GM23338 (cell line): ENCODE measurements at regions not wholly inside any gene's neighbourhood (a gene's known extent, or its start where the extent isn't known, plus 50 kb on each side); places are given as distances from the start of the nearest gene placed in this dataset.

Experiments
- EZH2 ChIP-seq: fragments of 200-600 bp; sonication (generic); IDR thresholded peaks from one replicate; pipeline ENCODE4 v1.8.0; 2017; ENCODE audit warnings: antibody characterized with exemption, mild to moderate bottlenecking, low read depth; ENCODE audit not compliant: unreplicated experiment
- JUNB ChIP-seq: IDR thresholded peaks from one replicate; pipeline ENCODE4 v1.6.1; 2016; ENCODE audit warnings: antibody characterized with exemption; ENCODE audit not compliant: unreplicated experiment
- NANOG ChIP-seq: IDR thresholded peaks from 2 replicates; pipeline ENCODE4 v1.6.1; 2016; ENCODE audit warnings: antibody characterized with exemption, borderline replicate concordance
- POLR2AphosphoS5 ChIP-seq: IDR thresholded peaks from 2 replicates; pipeline ENCODE4 v1.6.1; 2016; ENCODE audit warnings: antibody characterized with exemption, low read depth
- STAT1 ChIP-seq: IDR thresholded peaks from one replicate; pipeline ENCODE4 v1.6.1; 2016; ENCODE audit warnings: antibody characterized with exemption; ENCODE audit not compliant: unreplicated experiment
- TF ChIP-seq, protein P1 (sequence below), 2 experiments: fragments of 200-600 bp in 1 of 2; sonication (generic) in 1 of 2; conservative IDR thresholded peaks; 2 replicates each; pipeline versions ENCODE4 v1.5.1 to v1.6.1; 2016 to 2017; ENCODE audit warnings: antibody characterized with exemption in 2 of 2, low read depth in 2 of 2, mild to moderate bottlenecking in 2 of 2, moderate library complexity in 1 of 2
- TF ChIP-seq, protein P2 (sequence below): IDR thresholded peaks from one replicate; pipeline ENCODE4 v1.6.1; 2018; ENCODE audit warnings: antibody characterized with exemption; ENCODE audit not compliant: unreplicated experiment
- TF ChIP-seq, protein P3 (sequence below): IDR thresholded peaks from 2 replicates; pipeline ENCODE4 v1.6.1; 2016; ENCODE audit warnings: antibody characterized with exemption

DNA sequence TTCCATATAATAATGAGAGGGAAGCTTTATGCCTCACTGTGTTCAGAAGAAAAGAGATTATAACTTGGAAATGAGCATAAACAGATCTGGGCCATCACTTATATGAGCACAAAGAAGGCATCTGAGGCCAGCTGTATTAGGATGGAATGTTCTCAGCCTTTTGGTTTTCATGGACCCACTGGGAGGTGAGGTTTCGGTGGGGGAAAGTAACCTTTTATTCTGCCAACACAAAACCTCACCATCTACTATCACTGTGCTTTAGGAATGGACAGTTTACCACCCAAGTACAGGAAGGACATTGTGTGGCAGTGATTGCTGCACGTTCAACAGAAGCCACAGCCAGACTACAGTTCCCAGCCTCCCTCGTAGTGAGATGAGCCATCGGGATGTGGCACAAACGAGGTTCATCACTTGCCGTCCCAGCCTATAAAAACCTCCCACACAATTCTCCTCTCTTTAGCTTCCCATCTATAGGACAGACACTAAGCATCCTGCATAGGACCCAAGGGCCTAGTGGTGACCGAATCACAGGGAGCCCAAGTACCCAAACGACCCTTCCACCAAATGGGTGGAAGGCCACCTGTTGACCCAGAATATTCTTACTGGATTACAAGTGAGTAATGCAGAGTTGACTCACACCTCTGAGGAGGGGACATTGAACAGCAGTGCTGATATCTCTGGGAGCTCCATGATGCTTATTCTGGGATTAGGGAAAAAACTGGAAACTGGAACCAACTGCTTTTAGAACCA is 121.5 kb upstream of the RAG2 start:
- TF ChIP-seq, protein P1, sequence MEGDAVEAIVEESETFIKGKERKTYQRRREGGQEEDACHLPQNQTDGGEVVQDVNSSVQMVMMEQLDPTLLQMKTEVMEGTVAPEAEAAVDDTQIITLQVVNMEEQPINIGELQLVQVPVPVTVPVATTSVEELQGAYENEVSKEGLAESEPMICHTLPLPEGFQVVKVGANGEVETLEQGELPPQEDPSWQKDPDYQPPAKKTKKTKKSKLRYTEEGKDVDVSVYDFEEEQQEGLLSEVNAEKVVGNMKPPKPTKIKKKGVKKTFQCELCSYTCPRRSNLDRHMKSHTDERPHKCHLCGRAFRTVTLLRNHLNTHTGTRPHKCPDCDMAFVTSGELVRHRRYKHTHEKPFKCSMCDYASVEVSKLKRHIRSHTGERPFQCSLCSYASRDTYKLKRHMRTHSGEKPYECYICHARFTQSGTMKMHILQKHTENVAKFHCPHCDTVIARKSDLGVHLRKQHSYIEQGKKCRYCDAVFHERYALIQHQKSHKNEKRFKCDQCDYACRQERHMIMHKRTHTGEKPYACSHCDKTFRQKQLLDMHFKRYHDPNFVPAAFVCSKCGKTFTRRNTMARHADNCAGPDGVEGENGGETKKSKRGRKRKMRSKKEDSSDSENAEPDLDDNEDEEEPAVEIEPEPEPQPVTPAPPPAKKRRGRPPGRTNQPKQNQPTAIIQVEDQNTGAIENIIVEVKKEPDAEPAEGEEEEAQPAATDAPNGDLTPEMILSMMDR (conservative IDR thresholded peaks at IDR 0.05; ENCODE audit: low read depth in 2 of 2), result no peak
- no peak for TF ChIP-seq POLR2AphosphoS5
- TF ChIP-seq EZH2, result no peak
- TF ChIP-seq NANOG, result no peak
- TF ChIP-seq, protein P2, sequence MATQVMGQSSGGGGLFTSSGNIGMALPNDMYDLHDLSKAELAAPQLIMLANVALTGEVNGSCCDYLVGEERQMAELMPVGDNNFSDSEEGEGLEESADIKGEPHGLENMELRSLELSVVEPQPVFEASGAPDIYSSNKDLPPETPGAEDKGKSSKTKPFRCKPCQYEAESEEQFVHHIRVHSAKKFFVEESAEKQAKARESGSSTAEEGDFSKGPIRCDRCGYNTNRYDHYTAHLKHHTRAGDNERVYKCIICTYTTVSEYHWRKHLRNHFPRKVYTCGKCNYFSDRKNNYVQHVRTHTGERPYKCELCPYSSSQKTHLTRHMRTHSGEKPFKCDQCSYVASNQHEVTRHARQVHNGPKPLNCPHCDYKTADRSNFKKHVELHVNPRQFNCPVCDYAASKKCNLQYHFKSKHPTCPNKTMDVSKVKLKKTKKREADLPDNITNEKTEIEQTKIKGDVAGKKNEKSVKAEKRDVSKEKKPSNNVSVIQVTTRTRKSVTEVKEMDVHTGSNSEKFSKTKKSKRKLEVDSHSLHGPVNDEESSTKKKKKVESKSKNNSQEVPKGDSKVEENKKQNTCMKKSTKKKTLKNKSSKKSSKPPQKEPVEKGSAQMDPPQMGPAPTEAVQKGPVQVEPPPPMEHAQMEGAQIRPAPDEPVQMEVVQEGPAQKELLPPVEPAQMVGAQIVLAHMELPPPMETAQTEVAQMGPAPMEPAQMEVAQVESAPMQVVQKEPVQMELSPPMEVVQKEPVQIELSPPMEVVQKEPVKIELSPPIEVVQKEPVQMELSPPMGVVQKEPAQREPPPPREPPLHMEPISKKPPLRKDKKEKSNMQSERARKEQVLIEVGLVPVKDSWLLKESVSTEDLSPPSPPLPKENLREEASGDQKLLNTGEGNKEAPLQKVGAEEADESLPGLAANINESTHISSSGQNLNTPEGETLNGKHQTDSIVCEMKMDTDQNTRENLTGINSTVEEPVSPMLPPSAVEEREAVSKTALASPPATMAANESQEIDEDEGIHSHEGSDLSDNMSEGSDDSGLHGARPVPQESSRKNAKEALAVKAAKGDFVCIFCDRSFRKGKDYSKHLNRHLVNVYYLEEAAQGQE, result no peak
- TF ChIP-seq JUNB, result no peak
- TF ChIP-seq, protein P3, sequence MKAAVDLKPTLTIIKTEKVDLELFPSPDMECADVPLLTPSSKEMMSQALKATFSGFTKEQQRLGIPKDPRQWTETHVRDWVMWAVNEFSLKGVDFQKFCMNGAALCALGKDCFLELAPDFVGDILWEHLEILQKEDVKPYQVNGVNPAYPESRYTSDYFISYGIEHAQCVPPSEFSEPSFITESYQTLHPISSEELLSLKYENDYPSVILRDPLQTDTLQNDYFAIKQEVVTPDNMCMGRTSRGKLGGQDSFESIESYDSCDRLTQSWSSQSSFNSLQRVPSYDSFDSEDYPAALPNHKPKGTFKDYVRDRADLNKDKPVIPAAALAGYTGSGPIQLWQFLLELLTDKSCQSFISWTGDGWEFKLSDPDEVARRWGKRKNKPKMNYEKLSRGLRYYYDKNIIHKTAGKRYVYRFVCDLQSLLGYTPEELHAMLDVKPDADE, result no peak
- TF ChIP-seq STAT1, result no peak
